GM18517 (cell line): ENCODE measurements at regions not wholly inside any gene's neighbourhood (a gene's known extent, or its start where the extent isn't known, plus 50 kb on each side); places are given as distances from the start of the nearest gene placed in this dataset.

ENCODE experiments used
- ATAC-seq: cut with Tn5 transposase; IDR thresholded peaks from one replicate; pipeline ENCODE4 v1.9.1; 2021; ENCODE audit warnings: mild to moderate bottlenecking, moderate library complexity; ENCODE audit not compliant: unreplicated experiment

DNA sequence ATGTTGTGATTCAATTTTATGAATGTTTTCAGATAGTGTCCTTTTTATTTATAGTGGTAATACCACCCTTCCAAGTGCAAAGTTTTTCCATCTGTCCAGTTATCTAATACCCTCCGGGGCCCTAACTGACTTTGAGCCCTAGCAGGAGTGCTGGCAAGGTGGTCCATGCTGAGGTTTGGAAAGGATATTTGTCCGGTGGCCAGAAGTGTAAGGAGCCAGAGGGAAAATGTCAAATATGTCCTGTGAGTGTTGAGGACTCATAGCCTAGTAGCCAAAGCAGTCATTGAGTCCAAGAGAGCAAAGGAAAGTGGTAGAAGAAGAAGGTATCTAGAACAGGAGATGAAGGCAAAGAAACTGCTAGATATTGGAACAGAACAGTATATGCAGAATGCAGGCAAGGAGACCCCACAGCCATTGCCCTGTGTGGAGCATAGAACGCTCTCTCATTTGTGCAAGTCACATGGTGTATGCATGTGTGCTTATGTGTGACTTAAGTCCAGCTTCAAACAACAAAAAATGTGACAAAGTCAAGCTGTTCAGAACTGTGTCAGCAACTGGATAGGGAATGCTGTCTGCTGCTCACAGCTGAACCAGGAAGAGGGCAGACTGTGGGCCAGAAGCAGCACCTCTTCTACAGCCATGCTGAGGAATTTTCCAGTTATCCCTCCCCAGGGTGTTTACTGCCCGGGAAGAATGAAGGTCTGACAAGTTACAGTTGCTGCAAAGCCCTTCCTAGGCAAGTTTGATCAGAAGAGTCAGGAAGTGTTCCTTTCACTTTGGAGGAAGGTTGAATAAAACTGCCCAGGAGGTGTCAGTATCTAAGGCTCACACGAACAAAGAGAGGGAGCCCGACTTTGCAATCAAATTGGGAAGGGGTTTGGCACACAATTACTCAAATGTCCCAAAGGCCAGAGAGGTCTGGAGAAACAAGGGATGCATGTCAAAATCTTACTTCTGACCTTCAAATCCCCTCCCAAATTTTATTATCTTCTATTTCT lies 463.3 kb upstream of the DMAC1 start:
- no peak for ATAC-seq

DNA sequence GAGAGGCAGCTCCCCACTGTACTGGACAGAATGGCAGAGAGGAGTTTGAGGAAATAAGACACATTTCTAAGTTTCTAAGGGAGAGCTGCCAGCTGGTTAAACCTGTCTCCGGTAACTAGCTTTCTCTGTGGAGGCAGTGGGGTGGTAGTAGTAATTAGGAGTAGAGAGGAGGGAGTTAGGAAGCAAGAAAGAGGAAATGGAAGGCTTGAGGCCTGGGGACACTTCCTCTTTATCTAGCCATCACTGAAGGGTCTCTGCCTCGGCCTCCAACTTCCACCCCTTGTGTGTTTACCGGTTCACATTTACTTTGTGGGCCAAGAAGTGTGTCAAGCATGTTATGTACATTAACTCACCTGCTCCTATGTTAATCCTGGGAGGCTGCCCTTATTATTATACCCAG lies 462.2 kb upstream of the DMAC1 start:
- ATAC-seq, result no peak

DNA sequence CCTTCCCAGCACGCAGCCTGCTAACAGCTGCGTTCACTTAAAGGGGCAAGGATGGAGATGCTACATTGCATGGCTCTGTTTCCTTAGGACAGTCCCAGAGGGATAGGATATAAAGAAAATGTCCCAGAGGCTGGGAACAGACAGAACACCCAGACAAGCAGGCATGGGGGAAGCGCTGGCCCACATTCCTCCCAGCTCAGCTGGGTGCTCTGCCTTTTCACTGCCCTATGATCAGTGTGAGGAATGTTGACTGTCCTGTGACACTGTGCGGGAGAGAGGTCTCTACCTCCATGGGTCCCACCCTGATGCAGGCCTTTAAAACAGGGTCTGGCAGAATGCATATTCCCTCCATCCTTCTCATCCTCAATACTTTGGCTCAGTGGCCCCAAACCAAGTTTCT lies 459.4 kb upstream of the DMAC1 start:
- no peak for ATAC-seq

DNA sequence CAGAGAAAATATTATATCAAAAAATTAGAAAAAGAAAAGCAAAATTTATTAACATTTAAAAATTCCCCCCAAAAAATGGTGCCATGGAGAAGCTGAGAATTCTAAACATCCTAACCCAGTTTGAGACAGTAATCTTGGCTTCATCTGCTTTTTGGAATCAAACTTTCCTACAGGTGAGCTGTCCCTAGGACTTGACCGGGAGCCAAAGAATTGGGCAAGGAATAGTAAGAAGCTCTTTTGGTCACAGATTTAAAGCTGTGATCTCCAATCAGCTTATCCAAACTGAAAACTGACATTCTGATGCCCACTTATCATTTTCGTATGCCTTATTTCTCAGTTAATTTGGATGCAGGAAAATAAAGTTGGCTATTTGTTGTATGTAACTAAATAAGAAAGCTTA lies 457.3 kb upstream of the DMAC1 start:
- no peak for ATAC-seq

DNA sequence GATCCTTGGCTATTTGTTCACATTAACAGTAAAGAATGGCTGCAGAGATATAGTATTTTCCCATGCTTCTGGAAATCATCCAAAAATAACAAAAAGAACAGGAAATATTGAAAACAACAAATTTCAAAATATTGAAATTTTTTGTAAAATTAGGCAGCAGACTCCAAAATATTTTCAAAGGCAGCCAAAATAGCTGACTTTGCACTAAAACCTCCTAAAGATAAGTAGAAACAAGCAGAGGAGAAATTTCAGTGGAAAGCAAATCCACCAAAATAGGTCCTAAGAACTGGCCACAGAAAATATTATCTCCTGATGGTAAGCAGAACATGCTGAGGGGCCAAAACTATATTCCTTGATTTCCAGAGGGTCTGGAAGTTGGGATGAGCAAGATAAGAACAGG lies 456.3 kb upstream of the DMAC1 start:
- ATAC-seq, result no peak

DNA sequence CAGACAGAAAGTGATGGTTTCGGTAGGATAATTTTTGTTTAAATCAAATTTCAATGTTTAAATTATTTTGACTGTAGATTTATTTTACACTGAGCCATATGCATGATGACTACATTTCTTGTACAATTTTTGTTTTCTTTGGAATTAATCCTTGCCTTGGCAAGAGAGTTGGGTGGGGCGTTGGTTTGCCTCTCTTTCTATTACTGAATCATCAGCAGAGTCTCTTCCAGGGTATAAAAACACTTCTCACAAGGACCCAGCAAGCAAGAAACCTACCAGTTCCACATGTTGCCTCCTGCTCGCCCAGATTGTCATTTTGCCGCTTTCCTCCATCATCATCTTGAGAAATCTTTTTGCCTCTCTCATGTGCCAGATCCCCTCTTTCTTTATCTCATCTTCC lies 455.0 kb upstream of the DMAC1 start:
- no peak for ATAC-seq

DNA sequence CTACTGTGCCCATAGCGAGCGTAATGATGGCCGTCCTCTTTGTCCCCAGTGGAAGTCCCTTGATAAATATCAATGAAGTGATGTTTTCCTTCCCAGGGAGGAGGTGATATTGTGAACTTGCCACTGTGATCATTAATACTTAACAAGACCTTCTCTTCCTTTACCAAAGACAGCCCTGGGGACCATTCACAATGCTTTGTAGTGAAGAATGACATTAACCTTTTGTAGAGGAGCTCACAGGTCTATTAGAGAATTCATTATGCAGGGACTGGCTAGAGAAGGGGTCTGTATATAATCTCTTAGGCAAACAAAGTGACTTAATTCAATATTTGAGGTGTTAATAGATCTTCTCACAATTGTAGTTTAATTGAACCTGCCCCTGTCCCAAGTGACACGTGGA lies 452.9 kb upstream of the DMAC1 start:
- no peak for ATAC-seq

DNA sequence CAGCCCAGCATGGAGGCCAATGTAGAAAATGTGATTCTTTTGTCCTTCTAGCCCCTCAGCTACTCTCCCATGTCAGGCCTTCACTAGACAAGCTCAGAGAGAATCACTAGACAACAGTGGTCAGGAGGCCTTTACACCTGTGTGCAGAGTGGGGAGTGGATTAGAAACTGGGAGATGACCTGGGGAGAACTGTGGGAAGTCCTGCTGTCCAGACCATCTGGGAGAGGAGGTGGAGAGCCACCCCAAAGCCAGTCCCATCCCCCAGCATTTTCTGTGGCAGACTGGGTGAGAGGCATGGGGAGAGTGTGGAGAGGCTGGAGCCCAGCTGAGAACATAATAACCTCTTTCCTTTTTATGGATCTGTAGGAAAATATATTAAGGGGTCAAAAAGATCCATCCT lies 452.0 kb upstream of the DMAC1 start:
- no peak for ATAC-seq

DNA sequence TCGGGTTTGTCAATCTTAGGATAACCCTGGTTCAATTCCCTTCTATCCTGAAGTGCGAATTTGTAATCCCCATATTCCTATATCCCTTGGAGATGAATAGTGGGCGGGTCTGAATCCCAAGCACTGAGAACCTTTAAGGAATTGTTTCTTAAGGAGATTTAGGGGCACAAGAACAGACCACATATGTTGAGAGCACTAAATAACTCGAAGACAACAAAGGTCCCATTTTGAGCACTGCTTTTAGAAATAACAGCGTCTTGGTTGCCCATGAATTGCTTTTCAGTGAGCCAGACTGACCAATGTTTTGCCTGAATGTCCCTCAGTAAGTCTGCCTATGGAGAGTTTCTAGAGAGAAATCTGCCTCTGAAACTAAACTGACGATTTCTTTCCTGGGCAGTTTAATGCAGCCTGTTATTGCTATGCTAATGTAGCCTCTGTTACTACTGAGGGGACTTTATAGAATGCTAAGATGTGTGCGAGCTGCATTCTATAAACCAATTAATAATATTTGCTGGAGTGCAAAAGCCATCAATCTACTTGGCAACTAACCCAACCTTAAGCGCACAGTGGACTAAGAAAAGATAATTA lies 445.0 kb upstream of the DMAC1 start:
- ATAC-seq, result no peak

DNA sequence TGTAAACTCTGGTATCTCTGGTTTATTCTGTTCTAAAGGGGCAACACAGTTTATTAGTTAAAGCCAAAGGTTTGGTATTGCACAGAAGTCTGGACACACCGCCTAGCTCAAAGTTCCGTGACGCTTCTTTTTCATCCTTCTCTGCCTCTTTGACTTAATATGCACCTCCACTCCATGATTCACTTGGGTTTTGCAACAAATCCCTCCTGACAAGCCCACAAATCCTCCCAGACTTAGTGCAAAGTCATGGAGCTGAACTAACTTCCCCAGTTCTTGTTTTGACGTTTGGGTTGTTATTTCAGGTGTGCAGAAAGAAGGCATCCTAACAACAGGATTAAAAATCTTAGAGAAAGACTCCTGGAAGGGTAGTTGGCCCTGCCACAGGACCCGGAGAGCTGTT lies 441.6 kb upstream of the DMAC1 start:
- no peak for ATAC-seq

DNA sequence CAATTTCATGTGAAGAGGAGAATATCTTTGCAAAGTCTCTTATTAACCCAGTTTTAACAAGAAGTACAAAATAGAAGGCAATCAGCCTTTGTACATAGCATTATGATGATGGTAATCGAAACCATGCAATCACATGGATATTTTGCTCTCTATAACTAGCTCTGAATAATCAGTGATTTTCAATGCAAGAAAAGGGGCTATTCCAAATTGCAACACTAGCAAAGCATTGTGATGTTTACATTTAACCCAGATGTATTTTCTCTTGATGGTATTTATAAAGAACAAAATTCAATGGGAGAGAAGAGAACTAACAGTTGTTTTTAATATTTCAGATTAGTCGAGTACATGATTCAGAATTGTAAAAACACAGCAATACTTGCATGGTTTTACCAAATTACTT lies 437.5 kb upstream of the DMAC1 start:
- no peak for ATAC-seq

DNA sequence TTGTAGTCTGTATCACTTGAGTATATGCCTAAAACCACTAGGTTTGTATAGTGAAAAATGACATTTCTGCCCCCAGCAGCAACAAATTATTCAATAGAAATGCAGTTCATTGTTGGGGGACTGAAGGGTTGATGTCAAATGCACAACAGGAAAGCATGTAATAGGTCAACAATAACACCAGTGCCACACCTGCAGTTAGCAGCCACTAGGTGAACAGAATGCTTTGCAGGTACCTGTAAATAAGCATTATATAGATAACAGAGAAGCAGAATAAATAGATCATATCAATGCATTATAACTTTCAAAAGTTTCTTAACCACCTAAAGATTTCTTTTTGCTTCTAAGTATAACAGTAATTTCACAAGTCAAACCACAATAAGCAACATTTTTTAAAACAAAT lies 435.9 kb upstream of the DMAC1 start:
- ATAC-seq, result no peak

DNA sequence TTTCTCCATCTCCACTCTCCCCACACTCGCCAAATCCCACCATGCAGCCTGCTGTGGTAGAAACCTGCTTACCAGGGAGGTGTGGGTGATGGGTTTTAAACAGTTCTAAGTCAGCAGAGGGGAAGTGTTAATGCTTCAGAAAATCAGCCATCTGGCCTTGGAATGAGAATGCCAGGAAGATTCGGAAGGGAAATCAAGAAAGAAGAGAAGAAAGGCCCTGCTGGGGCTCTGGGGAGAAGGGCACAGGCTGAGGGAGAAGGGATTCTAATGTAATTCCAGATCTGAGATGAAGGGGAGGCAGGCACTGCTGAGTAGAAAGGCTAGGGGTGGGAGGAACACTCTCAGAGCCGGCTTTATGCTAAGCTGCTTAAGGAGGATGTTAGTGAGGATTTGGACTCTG lies 434.7 kb upstream of the DMAC1 start:
- no peak for ATAC-seq

DNA sequence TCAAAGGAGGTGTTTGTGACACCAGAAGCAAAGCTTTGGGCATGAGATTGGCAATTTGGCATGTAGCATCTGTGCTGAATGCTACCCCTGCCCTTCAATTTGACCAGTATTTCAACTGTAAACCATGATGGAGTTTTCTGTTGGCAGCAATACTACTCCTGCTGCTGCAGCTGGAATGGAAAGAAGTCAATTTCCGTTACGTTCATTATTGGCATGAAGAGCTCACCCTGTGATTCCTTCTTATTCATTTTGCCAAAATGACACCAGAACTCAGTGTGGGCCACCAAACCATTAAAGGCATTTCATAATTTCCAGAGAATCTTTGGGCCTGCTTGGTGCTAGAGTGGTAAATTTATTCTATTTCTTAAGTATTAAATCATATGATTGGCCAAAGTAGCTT lies 433.1 kb upstream of the DMAC1 start:
- ATAC-seq, result no peak

DNA sequence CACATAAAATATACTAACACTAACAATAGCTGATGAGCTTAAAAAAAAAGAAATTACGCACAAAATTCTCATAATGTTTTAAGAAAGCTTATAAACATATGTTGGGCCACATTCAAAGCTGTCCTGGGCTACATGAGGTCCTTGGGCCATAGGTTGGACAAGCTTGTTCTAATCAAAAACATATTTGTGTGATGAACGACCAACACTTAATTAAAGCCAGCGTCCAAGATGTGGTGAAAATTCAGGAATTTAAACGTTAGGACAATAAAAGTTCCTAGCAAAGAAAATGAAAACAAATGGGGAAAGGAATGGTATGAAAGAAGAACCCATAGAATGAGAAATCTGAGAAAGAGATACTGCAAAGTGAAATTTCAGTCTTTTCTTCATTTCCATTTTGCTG lies 429.6 kb upstream of the DMAC1 start:
- ATAC-seq, result no peak

DNA sequence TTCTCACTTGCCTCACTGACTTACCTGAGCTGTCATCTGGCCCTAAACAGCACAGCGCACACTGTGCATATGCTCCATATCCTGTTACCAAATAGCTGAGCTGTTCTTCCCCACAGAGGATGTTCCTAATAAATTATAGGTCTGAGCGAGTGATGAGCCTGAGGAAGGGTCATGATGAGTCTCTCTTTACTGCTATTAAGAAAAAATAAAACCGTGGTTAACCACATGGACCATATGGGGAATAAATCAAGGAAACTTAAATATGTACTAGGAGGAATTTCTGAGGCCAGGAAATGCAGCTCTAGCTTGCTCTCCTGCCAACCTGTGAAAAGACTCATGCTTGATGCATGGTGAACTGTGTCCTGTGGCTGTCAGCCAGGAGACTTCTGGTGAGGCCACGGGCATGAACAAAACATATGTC lies 424.8 kb upstream of the DMAC1 start:
- no peak for ATAC-seq

DNA sequence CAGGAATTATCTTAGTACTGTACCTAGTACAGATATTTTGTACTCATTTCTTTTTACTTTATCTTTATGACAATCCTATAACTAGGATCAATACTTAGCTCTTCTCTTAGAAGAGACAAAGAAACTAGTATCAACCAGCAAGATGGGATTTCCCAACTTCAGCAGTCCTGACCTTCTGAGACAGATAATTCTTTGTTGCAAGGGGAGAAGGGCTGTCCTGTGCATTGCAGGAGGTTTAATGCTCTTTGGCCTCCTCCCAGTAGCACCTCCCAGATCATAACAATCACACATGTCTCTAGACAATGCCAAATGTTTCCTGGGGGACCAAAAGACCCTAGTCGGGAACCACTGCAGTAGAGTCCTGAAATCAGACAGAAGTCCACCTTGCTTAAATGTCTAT lies 424.3 kb upstream of the DMAC1 start:
- no peak for ATAC-seq

DNA sequence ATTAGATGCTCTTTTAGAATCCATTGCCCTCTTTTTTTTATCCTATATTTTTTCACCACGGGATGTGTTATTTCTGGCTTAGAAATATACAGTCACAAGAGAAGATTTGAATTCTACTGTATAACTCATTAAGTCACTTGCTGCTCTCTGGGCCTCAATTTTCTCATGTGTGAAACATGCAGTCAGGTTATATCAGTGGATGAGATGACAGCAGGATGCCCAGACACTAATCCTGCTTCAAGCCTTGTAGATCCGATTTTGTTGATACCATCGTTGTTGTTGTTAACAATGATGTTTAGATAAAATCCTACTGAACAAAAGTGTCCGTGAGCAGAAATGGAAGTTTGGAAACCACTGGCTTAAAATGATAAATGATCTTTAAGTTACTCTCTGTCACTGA lies 421.9 kb upstream of the DMAC1 start:
- no peak for ATAC-seq

DNA sequence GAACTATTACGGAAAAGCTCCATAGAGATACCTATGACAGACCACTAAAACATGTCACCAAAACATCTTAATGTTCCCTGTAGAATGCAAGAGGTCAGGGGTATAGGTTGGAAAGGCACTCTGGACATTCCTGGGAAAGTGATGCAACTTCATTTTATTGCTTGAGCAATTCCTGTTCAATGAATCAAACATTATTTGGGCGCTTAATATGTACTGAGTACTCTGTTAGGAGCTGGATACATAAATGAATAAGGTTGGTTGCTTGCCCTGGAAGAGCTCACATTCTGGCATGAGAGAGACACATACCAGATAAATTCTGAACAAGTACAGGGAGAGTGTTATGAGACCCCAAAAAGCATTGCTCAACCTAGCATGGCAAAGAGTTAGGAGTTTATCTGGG lies 408.9 kb upstream of the DMAC1 start:
- ATAC-seq, result no peak

DNA sequence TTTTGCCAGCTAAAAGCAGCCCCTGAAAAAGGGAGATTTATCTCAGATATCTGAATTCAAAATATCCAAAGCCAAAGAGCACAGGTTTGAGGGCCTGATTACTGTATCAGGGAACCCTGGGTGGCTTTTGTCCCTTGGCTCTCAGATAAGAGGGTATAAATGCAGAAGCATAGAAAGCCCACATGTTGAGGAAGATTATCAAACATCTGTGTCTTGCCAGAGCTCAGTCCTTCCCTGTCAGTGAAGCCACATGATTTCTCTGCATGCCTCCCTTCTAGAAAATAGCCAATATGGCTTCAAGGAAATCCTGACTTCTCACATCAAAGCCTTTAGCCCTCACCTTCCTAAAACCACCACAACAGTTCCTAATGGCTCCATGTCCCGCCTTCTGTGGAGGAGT lies 408.0 kb upstream of the DMAC1 start:
- ATAC-seq, result no peak

DNA sequence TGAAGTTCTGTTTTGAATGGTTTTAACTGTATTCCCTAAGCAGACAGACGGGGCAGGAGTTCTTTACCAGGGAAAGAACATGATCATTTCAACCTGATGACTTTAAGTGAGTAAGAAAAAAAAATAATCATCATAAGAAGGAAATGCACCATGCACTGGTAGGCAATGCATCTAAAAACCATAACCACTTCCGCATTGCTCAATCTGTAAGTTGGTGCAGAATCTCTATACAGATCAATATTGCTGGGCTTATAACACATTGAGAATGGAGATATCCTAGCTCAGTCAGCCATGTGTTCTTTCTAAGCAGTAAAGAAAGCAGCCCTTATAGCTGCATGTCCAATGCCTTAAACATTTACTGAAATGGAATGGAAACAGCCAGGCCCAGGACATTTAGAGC lies 407.1 kb upstream of the DMAC1 start:
- no peak for ATAC-seq

DNA sequence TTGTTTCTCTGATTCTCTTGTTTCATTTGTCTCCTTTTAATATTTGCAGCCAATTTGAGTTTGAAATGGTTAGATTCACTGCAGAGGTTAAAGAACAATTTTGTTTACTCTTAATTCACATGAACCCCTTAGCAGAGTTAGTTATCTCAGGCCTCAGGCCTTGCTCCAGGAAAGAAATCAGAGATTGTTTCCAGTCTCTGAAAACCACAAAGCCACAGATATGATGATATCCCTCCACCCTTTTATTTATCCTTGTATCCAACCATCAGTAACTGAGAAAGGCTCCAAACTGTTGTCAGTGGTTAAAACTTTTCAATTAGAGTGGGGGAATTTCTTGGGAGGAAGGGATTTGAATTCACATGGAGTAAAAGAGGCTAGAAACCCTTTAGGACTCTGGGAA lies 406.0 kb upstream of the DMAC1 start:
- ATAC-seq, result no peak

DNA sequence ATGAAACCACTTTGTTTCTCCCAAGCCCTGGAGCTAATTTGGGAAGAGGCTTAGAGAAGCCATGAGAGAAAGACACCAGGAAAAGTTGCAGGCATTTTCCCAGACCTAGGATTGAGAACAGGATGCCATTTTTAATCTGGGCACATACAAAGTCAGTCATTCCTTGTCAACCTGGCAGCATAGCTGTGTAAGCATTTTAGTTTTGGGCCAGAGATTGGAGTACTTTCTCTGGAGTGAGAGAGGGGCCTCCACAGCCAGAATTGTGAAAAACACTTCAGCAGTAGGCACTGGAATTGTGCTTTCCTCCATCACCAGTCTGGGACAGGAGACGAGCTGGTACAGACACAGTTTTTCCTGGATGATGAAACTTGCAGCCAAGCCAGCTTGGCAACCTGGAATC lies 390.3 kb upstream of the DMAC1 start:
- ATAC-seq, result no peak
